Naive thymus-derived CD8-positive, alpha-beta T cell (primary cell): ENCODE measurements at regions not wholly inside any gene's neighbourhood (a gene's known extent, or its start where the extent isn't known, plus 50 kb on each side); places are given as distances from the start of the nearest gene placed in this dataset.
A peak's percentile ranks its signal among the peaks of the same experiment; 100 is the strongest.

Experiments
- ATAC-seq, 2 donors: fragments of 150-1000 bp; cut with Tn5 transposase in 1 of 2; sonication (Bioruptor Pico), chemical (Tn5 transposase) in 1 of 2; 1 replicate in 1 of 2; 2 replicates in 1 of 2; pipeline ENCODE4 v1.10.0; 2021; ENCODE audit warnings: mild to moderate bottlenecking in 2 of 2, moderate library complexity in 2 of 2
- POLR2A ChIA-PET: fragments of 350-600 bp; sonication (Branson Sonifier 250); formaldehyde crosslinking; loops from one replicate; lab custom pipeline; 2021; ENCODE audit warnings: antibody characterized with exemption; lab: Charles Lee
- DNase-seq, 10 donors: peaks; one replicate each; pipeline versions ENCODE4 v3.0.0 to v3.0.0-alpha.2; 2020 to 2022
- H3K27ac Mint-ChIP-seq, 10 donors: one replicate each; pipeline ENCODE4 v1.8.0; 2020 to 2022; ENCODE audit warnings: mild to moderate bottlenecking in 10 of 10, mixed read lengths in 10 of 10, moderate library complexity in 4 of 10, inconsistent platforms in 1 of 10
- H3K27me3 Mint-ChIP-seq, 5 donors: one replicate each; pipeline ENCODE4 v1.8.0; 2021 to 2022; ENCODE audit warnings: mixed read lengths in 5 of 5
- H3K36me3 Mint-ChIP-seq, 3 donors: one replicate each; pipeline ENCODE4 v1.8.0; 2020 to 2022; ENCODE audit warnings: mixed read lengths in 3 of 3, mild to moderate bottlenecking in 2 of 3, inconsistent platforms in 1 of 3
- H3K4me1 Mint-ChIP-seq, 4 donors: one replicate each; pipeline ENCODE4 v1.8.0; 2021 to 2022; ENCODE audit warnings: mixed read lengths in 4 of 4
- H3K4me3 Mint-ChIP-seq, 10 donors: one replicate each; pipeline ENCODE4 v1.8.0; 2020 to 2022; ENCODE audit warnings: mild to moderate bottlenecking in 10 of 10, mixed read lengths in 10 of 10, moderate library complexity in 6 of 10, inconsistent platforms in 1 of 10
- H3K9me3 Mint-ChIP-seq, 9 donors: one replicate each; pipeline ENCODE4 v1.8.0; 2020 to 2022; ENCODE audit warnings: mixed read lengths in 9 of 9, mild to moderate bottlenecking in 3 of 9, inconsistent platforms in 1 of 9, moderate library complexity in 1 of 9

DNA sequence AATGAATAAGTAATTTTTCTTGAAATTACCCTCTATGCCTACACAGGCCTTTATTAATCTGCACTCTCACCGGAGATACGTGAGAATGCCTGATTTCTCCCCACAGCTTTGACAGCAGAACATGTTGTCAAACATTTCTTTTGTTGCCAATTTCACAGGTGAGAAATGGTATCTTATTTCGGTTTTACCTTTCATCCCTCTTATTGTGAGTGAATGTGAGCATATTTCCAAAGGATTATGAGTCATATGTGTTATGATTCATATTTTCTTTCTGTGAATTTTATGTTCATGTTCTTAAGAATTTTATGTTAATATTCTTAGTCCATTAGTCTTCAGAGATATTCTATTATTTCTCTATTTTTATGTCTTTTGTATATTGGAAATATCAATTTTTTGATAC, 965.1 kb downstream of the CCSER2 start:
- Mint-ChIP-seq H3K27me3 (no peaks in the 10 kb centered on the region), H3K9me3 (peaks cover 0 to 10% (median 0%) of the 10 kb centered on the region in 9 donors), H3K4me1 (no peaks in the 10 kb centered on the region), H3K4me3 (no peak overlapping the region), H3K27ac (no peak overlapping the region), H3K36me3 (no peaks in the 10 kb centered on the region)
- no peak for DNase-seq
- POLR2A ChIA-PET = no interaction called here
- no peak for ATAC-seq

DNA sequence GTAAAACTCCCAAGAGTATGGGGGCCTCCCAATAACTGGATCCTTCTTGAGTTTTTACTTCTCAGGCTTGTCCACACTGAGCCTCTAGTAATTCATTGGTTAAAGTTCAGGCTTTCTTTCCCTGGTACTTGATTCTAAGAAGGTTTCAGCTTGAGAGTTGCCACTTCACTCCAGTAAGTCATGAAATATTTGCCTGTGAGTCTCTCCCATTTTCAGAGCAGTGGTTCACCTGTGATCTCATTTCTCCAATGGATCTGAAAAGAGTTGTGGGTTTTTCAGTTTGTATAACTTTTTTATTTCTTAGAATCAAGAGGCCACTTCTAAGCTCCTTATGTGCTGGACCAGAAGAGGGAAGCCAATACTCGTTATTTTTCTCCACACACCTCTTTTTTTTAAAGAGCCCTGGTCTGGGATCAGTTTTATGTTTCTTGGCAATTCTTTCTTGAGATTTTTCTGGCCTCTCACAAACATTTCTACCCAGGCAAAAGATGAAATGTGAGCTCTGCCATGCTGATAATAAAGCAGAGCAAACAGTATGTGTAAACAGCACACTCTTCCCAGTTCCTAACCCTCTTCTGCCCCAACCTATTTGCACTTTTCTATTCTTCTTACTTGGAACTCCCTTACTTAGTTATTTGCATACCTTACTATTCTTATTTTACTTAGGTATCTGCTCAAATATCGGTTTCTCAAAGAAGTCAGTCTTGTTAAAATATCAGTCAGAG, 983.4 kb downstream of the CCSER2 start:
- POLR2A ChIA-PET = no interaction called here
- ATAC-seq = no peak
- no peaks in the 10 kb centered on the region for H3K36me3 Mint-ChIP-seq

DNA sequence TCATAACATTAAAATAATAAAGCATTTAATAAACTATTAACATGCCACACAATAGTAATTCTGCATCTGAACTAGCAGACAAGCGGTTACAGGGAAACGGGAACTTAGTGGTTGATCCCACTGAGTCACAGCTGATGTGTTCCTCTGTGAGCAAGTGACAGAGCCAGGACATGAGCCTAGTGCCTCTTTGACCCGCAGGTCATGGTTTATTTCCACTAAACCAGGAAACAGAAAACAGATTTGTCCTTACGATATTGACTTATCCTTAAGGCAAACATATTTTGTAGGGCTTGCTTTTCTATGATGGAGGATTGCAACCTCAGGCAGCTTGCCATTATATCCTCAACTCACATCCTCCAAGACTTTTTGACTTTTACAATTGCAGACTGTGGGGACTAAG, 987.3 kb downstream of the CCSER2 start:
- H3K4me1 Mint-ChIP-seq = no peaks in the 10 kb centered on the region
- no peak overlapping the region for H3K27ac Mint-ChIP-seq
- peaks cover 0 to 4% (median 0%) of the 10 kb centered on the region in 9 donors for H3K9me3 Mint-ChIP-seq
- peaks cover 0 to 9% (median 0%) of the 10 kb centered on the region in 5 donors for H3K27me3 Mint-ChIP-seq
- no peak overlapping the region for H3K4me3 Mint-ChIP-seq
- no peaks in the 10 kb centered on the region for H3K36me3 Mint-ChIP-seq
- DNase-seq = no peak
- POLR2A ChIA-PET = no interaction called here
- no peak for ATAC-seq

More for the DNA sequence above, 983.4 kb downstream of the CCSER2 start:
- no peak for DNase-seq
- Mint-ChIP-seq H3K4me1 (no peaks in the 10 kb centered on the region), H3K4me3 (no peak overlapping the region), H3K9me3 (peaks cover 0 to 4% (median 0%) of the 10 kb centered on the region in 9 donors), H3K27ac (no peak overlapping the region), H3K27me3 (no peaks in the 10 kb centered on the region)

DNA sequence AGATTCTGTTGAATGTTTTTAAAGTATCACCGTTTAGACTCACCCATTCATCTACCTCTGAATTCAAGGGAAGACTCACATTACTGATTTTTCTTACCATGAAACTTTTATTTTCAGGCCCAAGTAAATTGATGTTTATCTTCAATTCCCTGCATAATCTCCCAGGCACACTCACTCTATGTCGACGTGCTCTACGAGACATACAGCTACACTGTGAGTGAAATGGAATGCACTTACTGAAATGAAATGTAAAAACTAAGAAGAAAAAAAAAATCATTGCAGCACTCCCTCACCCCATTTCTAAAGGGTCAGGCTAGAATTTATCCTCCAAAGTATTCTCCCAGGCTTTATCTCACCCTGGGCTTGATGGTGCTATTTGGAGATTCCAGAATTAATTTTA, 987.9 kb downstream of the CCSER2 start:
- no peak overlapping the region for H3K27ac Mint-ChIP-seq
- DNase-seq = no peak
- H3K4me1 Mint-ChIP-seq = no peaks in the 10 kb centered on the region
- H3K9me3 Mint-ChIP-seq = peaks cover 0 to 4% (median 0%) of the 10 kb centered on the region in 9 donors
- POLR2A ChIA-PET = no interaction called here
- H3K4me3 Mint-ChIP-seq = no peak overlapping the region
- no peak for ATAC-seq
- H3K27me3 Mint-ChIP-seq = peaks cover 0 to 9% (median 0%) of the 10 kb centered on the region in 5 donors
- H3K36me3 Mint-ChIP-seq = no peaks in the 10 kb centered on the region

DNA sequence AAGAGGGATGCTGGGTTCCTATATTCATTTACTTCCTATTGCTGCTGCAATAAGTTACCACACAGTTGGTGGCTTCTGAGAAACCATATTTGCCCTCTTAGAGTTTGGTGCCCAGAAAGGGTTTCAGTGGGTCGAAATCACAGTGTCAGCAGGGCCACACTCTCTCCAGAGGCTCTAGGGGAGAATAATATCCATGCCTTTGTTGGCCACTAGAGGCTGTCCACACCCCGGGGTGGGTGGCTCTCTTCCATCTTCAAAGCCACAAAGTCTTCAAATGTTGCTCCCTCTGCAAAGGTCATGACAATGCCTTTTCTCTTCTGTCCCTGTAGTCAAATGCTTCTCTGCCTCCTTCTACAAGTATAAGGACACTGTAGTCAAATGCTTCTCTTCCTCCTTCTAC, 989.4 kb downstream of the CCSER2 start:
- Mint-ChIP-seq H3K27me3 (peaks cover 0 to 9% (median 0%) of the 10 kb centered on the region in 5 donors), H3K36me3 (no peaks in the 10 kb centered on the region), H3K4me3 (no peak overlapping the region), H3K9me3 (peaks cover 0 to 2% (median 0%) of the 10 kb centered on the region in 9 donors), H3K4me1 (no peaks in the 10 kb centered on the region), H3K27ac (no peak overlapping the region)
- ATAC-seq (no peak), DNase-seq (no peak)
- POLR2A ChIA-PET = no interaction called here

DNA sequence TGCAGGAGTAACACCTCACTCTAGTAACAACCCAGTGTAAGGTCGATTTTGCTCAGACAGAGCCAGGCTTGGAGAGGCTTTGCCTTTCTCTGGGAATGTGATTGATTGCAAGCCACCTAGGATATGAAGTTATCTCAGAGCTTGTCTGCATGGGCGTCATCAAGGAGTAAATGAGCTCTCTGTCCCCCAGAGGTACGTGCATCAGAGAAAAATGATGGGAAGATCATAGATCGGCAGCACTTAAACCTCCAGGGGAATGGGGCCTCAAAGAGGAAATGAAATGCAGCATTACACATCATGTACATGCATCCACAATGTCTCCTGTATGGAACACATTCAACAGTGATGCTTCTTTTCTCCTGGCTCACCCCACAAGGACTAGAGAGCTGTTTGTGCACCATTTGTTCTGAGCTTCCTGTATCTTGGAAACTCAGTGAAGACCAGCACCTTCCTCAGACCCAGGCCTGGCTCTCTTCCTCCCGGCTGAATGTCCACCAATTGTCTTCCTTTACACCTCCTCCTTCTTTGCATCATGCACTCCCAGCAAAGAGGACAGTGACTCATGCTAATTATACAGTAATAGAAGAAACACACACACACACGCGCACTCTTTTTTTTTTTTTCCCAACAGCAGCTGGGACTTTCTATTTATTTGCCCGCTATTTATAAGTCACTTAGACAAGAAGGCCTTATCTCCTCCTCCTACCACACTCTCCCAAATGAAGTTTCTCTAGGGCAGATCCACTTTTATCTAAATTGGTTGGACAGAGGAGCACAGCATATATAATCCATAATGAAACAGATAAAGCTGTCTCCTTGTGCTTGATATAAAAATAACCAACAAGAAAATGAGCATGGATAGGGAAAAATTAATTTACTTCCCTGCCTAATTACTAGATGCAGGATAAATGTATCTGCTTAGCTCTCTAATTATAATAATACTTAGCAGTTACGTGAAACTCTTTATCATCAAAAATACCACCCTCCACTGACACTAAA, 990.7 kb downstream of the CCSER2 start:
- Mint-ChIP-seq H3K4me3 (no peak overlapping the region), H3K4me1 (no peaks in the 10 kb centered on the region), H3K27ac (no peak overlapping the region), H3K36me3 (no peaks in the 10 kb centered on the region), H3K9me3 (peaks cover 0 to 2% (median 0%) of the 10 kb centered on the region in 9 donors), H3K27me3 (peaks cover 0 to 9% (median 0%) of the 10 kb centered on the region in 5 donors)
- ATAC-seq (no peak), DNase-seq (no peak)
- POLR2A ChIA-PET = no interaction called here

DNA sequence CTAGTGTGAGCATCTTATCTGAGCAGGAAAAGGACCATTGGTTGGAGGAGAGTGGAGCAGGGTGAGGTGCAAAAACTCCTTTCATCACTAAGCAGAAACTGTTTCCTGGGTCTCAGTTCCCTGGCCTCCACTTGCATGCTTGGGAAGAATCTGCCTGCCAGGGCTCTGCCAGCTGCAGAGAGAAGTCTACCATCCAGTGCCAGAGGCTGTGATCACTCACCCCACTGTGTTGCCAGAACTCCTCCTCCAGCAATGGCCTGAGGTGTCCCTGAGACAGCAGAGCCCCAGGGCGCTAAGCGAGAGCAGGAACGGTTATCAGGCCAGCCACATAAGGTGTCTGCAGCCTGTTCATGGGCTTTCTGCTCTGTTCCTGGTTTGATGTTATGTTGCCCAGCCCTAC, 991.4 kb downstream of the CCSER2 start:
- H3K4me3 Mint-ChIP-seq = no peak overlapping the region
- no peak for ATAC-seq
- no peaks in the 10 kb centered on the region for H3K36me3 Mint-ChIP-seq
- peaks cover 0 to 2% (median 0%) of the 10 kb centered on the region in 9 donors for H3K9me3 Mint-ChIP-seq
- no peak for DNase-seq
- POLR2A ChIA-PET = no interaction called here
- H3K4me1 Mint-ChIP-seq = no peaks in the 10 kb centered on the region
- no peak overlapping the region for H3K27ac Mint-ChIP-seq
- H3K27me3 Mint-ChIP-seq = peaks cover 0 to 9% (median 0%) of the 10 kb centered on the region in 5 donors

DNA sequence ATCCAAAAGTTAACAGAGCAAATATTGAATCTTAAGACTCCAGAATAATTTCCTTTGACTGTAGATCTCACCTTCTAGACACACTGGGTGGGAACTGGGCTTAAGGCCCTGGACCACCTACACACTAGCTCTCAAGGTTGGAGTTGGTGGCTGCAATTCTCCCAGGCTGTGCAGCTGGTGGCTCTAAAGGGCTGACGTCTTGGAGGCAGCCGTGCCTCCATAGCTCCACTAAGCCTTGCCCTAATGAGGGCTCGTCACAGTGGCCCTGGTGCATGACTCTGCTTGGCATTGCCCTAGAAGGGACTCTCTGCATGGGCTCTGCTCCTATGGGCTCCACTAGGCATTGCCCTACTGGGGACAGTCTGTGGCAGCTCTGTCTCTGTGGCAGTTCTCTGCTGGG, 1005.2 kb downstream of the CCSER2 start:
- POLR2A ChIA-PET = no interaction called here
- DNase-seq (no peak), ATAC-seq (no peak)
- H3K27ac Mint-ChIP-seq = no peak overlapping the region
- no peaks in the 10 kb centered on the region for H3K4me1 Mint-ChIP-seq
- peaks cover 0 to 8% (median 3%) of the 10 kb centered on the region in 9 donors for H3K9me3 Mint-ChIP-seq
- H3K27me3 Mint-ChIP-seq = peaks cover 0 to 3% (median 2%) of the 10 kb centered on the region in 5 donors
- H3K4me3 Mint-ChIP-seq = no peak overlapping the region
- H3K36me3 Mint-ChIP-seq = no peaks in the 10 kb centered on the region

DNA sequence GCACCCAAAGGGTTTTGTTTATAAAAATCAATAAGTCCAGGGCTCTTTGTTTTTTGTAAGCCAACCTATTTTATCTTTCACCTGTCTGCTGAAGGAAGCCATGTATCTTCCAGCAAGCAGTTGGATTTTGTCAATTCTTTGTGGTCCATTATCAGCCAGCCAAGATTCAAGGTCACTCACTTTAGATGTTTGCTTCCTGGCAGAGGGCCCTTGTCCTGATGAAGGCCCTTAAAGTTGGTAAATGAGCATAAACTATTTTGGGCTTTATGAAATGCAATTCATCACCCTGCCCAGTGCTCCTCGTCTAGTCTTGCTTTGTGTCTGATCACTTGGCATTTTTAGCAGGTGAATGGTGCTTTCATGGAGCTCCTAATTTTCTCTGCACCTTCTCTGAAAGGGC, 1004.2 kb downstream of the GRID1 start:
- H3K36me3 Mint-ChIP-seq = no peaks in the 10 kb centered on the region
- no peak overlapping the region for H3K27ac Mint-ChIP-seq
- no peaks in the 10 kb centered on the region for H3K4me1 Mint-ChIP-seq
- no peak overlapping the region for H3K4me3 Mint-ChIP-seq
- DNase-seq (no peak), ATAC-seq (no peak)
- POLR2A ChIA-PET = no interaction called here
- no peaks in the 10 kb centered on the region for H3K27me3 Mint-ChIP-seq
- peaks cover 0 to 8% (median 0%) of the 10 kb centered on the region in 9 donors for H3K9me3 Mint-ChIP-seq

DNA sequence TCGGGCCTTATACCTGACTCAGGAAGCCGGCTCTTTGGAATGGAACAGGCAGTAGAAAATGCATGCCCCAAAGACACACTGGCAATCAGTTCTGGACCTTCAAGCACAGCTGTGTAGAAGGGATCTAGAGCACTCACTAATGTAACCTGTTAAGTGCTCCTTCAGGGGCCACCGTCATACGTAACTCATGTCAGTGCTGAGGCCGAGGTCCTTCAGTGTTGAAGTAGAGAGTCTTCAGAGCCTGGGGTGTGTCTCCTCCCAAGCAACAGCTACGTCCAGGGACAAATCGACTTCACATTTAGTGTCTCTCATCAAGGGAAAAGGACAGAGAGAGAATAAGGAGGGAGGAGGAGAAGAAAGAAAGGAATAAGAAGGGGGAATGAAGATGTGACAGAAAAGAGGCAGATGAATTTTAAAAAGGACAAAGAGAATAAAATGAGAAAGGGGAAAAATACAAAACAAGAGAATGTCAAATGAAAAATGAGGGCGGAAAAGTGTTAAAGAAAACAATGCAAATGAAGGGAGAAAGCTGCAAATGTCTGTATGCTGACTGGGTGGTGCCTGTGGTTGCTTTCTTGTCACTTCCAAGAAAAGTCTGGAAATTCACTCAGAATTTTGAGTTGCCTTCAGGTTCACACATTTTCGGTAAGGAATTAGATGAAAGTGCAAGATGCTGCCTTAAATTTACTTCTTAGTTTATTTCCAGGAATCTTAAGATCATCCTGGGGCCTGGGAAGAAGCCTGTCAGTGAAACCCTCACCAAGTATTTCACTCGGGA, 989.4 kb downstream of the GRID1 start:
- DNase-seq = no peak
- peaks cover 0 to 29% (median 10%) of the 10 kb centered on the region in 5 donors for H3K27me3 Mint-ChIP-seq
- H3K4me1 Mint-ChIP-seq = no peaks in the 10 kb centered on the region
- H3K9me3 Mint-ChIP-seq = peaks cover 0 to 4% (median 0%) of the 10 kb centered on the region in 9 donors
- H3K36me3 Mint-ChIP-seq = no peaks in the 10 kb centered on the region
- POLR2A ChIA-PET = no interaction called here
- H3K4me3 Mint-ChIP-seq = no peak overlapping the region
- no peak for ATAC-seq
- H3K27ac Mint-ChIP-seq = no peak overlapping the region

DNA sequence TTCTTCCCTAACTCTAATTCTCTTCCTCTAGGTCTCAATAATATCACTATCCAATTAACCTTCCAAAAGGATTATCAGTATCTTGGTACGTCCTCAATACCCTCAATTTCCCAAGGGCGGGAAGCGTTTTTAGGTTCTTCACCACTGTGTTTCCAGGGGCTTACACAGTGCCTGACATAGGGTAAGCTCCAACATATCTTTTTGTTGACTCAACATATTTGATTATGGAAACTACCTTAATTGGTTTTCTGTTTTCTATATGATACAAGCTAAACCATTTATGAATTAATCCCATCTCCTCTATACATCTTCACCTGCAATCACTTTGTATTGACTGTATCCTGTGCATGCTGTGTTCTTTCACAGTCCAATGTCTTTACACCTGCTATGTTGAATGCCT, 987.3 kb downstream of the GRID1 start:
- POLR2A ChIA-PET = no interaction called here
- Mint-ChIP-seq H3K27ac (peak overlapping the region in 1 of 10 donors; percentile 31), H3K27me3 (peaks cover 0 to 27% (median 10%) of the 10 kb centered on the region in 5 donors)

DNA sequence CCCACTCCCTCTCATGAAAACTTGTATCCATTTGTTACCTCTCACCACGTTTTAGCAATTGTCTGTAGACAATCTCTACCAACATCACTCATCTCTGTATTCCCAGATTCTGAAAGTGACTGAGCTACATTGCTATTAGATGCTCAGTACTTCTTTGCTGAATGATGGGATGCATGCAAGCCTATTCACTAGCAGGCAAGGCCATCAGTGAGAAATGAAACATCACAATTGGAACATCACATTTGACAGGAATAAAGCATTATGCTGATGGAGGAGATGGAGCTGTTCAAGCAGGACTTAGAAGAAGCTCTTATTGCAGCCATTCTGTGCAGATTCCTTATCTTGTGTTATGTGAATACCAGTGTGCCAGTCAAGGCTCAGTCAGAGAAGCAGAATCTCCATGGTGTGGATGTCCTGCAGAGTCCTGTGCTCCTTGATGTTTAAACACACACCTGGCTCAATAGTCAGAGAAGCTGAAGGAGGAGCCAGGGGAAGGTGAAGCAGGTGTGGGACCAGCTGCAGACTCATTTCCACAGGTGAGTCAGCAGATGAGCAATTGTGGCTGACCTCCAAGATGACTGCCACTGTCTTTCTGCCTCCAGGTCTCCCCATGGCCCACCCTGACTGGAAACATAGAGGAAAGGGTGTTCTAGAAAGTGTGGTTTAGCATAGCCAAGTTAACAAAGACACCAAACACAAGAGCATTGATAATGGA, 965.5 kb downstream of the GRID1 start:
- Mint-ChIP-seq H3K27ac (no peak overlapping the region), H3K4me3 (no peak overlapping the region), H3K4me1 (no peaks in the 10 kb centered on the region), H3K9me3 (peaks cover 0 to 9% (median 3%) of the 10 kb centered on the region in 9 donors), H3K27me3 (peaks cover 0 to 4% (median 0%) of the 10 kb centered on the region in 5 donors), H3K36me3 (peaks cover 0 to 4% (median 0%) of the 10 kb centered on the region in 3 donors)
- DNase-seq (no peak), ATAC-seq (no peak)
- POLR2A ChIA-PET = no interaction called here

More for the DNA sequence above, 987.3 kb downstream of the GRID1 start:
- Mint-ChIP-seq H3K4me1 (no peaks in the 10 kb centered on the region), H3K4me3 (no peak overlapping the region), H3K9me3 (peaks cover 0 to 4% (median 0%) of the 10 kb centered on the region in 9 donors), H3K36me3 (no peaks in the 10 kb centered on the region)
- ATAC-seq = no peak
- DNase-seq = no peak
